ENCODE measurements at regions not wholly inside any gene's neighbourhood (a gene's known extent, or its start where the extent isn't known, plus 50 kb on each side); places are given as distances from the start of the nearest gene placed in this dataset.

DNA sequence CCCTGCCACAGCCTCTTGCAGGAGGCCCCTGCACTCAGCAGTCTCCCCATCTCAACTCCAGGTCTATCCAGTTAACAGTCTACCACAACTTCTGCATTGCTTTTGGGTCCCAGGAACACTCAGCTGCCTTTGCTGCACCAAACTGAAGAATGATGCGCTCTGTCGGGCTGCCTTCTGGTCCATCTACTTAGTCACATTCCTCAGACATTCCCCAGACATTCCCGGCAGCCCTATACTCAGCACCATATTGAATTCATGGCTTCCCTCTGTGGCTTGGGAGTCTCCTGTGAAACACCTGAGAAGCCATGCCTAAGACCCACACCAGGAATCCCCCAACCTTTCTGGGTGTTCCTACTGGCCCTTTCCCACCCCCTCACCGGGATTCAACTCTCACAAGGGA, 99.6 kb upstream of the COL21A1 start:
- no peak for DNase-seq (ENCODE audit: low spot score)

DNA sequence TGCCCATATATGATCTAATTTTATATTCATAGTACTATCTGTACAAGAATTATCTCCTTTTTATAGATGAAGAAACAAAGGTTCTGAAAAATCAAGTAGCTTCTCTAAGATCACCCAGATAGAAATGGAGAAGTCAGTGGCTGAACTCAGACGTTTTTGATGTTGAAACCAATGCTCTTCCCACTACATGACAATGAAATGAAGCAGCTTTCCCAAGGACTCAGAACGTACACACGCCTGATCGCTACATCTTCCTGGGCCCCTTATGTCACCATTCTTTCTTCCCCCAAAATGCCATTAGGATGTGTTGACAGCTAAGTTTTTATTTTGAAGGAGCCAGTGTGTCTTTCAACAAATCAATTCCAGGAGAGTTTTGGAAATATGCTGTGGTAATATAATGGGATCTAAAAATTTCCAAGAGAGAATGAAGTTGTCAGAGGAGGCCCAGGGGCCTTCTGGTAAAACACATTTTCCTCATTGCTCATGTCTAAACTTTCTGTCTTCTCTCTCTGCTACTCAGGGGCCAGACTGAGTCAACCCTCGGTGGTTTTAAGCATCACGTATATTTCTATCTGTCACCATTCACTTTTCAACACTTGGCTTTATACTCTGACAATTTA, 98.1 kb upstream of the COL21A1 start:
- no peak for DNase-seq (ENCODE audit: low spot score)

DNA sequence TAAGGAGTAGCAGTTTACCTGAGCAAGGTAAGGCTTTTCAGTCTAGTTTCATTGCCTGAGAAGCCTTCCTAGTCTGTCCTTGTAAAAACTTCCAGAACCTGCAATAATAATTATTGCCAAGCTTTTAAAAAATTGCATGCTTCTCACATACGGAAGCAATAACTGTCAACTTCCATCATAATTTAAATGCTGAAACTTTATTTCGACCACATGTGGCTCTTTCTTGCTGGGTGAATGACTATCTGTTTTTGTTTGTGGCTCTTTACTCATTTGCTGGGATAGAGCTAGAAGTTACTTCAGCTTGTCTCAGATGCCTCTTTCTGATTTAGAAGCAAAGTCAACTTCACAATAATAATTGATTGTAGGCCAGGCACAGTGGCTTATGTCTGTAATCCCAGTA, 95.9 kb upstream of the COL21A1 start:
- DNase-seq (ENCODE audit: low spot score) = no peak

DNA sequence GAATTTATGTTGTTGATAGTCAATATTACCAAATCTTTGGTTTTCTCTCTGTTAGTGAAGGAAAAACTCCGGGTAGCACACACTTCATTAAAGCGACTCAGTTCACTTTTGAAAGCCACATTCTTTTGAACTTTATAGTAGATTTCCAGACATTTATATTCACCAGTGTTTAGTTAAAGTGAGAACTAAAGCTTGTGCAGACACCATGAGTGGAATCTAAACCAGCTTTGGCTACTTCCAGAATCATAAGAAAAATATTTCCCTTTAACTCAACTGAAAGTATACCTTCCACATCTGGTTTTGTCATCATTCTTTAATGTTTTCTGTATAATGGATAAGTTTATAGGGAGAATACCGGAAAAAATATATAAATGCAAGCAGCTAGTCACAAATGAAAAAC, 92.1 kb upstream of the COL21A1 start:
- no peak for DNase-seq (ENCODE audit: low spot score)

DNA sequence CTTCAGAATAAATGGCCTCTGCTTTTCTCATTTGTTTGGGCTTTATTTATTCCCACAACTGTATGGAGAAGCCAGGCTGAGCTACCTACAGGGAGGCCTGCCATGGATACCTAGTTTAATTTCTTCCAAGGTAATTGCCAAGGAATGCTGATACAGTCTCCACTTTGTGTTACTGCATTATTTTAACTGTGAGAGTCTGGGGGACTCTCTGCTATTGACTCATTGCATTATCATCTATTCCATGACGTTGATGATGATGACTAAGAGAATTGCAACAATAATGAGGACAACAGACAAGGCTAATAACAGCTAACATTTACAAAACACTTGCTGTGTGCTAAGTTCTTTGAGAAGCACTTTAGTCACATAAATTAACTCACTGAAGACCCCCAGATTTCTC, 88.3 kb upstream of the COL21A1 start:
- DNase-seq (ENCODE audit: low spot score) = no peak

DNA sequence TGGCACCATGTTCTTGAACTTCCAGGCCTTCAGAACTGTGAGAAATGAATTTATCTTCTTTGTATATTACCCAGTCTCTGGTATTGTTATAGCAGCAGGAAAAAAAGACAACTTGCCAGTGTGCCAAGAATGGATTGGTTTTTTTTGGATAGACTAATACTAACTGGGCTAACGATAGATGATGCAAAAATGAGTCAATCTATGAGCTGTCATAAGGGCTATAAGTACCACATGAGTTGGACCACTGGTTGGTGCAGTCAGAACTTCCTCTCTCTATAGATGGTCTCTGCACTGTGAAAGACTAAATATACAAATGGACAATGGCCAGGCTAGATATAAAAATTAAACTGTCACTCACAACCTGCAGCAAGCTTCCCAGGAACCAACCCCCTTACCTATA, 87.6 kb upstream of the COL21A1 start:
- DNase-seq (ENCODE audit: low spot score) = no peak

DNA sequence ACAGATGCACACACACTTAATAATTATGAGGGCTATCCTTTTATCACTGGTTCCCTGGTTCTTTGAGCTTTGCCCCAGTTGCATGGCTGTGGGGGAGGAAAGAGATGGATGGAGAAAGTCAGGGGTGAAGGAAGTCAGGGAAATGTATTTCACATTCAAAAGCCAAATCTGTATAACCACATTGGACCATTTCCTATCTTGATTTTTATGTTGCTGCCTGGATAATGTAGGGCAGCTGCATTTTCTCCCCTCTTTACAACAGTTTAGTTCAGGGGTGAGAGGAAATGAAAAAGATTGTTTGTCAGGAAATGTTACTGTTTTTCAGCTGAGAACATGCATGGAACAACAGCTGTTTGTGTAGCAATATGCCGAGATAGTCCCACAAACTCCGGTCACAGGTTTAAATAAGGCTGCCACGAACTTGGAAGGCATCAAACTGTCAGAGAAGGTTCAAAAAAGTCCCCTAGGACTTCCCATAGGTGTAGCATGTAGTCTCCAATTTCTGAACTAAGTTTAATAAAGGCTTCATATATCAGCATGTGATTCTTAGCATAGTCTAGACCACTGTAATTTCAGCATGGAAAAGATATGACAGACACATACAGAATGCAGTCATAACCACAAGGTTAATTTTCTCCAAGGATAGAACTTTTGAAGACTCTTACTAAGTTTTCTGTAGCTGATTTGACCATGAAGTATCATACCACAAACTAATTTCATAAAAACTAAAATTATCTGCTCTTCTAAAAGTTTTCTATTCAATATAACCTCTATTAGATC, 82.1 kb upstream of the COL21A1 start:
- DNase-seq (ENCODE audit: low spot score) = no peak

DNA sequence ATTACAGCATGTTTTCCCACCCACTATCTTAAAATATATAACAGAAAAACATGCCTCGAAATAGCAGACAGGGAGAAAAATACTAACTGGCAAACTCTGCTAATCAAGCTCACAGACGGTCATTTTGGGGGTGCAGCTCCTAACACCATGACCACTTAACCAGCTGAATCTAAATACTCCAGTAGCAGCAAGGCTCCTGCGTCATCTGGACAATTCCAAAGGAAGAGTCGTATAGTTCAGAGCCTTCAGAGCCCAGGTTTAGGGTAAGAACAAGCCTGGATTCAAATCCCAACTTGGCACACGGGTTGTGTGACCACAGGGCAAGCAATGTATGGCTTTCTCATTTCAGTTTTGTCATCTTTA, 81.3 kb upstream of the COL21A1 start:
- no peak for DNase-seq (ENCODE audit: low spot score)

DNA sequence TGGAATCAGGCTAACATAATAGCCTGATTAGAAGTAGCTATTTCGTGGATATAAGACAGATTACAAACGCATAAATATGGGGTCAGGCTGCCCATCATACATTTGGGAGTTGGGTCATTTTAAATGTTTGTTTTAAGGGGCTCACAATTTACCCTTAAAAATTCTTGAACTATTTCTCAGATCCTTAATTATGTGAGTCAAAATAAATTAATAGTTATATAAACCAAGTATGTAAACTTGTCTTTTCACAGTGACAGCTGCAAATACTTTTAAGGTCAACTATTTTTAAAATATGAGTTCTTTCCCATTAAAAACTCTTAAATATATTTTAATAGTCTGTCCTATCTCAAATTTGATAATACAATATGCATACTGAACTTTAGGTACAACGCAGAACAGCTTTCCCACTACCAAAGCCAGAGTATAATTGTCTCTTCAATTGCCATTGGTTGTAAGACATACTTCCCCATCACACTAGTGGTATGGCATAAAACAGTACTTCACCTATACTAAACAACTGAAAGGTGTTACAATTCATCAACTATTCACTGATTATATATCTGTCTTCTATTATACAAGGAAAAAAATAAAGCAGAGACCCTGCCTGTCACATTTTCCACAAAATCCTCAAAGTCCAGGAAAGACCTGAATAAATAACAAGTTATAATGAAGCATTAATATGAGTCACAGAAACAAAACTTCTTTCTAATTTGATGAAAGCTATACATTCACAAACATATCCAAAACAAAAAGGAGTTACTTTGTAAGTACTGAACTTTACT, 80.8 kb upstream of the COL21A1 start:
- no peak for DNase-seq (ENCODE audit: low spot score)

DNA sequence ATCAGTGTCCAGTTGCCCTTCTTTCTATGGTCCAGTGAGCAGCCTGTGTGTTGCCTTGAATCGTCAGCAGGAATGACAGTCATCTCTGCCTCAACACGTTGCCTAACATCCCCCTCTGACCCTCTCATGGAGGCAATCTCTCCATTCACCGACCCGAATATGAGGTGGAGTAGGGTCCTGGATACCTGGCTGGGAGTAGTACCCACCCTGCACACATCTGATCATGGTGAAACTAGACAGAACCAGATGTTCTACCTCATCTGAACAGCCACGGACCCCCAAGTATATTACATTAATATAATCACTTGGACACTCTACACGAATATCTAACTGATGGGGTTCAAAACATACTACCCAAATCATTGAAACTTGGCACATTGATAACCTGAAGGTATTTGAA, 77.0 kb upstream of the COL21A1 start:
- DNase-seq (ENCODE audit: low spot score) = no peak

DNA sequence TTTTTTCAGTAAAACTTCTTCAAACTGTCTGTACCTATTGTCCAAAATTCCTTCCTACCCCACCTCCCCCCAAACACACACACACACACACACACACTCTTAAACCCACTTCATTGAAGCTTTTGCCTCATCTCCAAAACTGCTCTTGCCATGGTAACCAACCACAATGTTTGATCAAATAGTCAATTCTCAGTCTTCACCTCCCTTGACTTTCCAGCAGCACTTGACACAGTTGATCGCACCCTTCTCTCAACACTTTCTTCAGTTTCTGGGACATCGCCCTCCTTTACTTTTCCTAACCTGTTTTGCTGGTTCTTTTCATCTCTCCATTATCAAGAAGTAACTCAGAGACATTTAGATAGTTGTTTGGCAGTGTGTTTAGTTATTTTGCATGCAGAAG, 71.5 kb upstream of the COL21A1 start:
- DNase-seq (ENCODE audit: low spot score) = no peak

DNA sequence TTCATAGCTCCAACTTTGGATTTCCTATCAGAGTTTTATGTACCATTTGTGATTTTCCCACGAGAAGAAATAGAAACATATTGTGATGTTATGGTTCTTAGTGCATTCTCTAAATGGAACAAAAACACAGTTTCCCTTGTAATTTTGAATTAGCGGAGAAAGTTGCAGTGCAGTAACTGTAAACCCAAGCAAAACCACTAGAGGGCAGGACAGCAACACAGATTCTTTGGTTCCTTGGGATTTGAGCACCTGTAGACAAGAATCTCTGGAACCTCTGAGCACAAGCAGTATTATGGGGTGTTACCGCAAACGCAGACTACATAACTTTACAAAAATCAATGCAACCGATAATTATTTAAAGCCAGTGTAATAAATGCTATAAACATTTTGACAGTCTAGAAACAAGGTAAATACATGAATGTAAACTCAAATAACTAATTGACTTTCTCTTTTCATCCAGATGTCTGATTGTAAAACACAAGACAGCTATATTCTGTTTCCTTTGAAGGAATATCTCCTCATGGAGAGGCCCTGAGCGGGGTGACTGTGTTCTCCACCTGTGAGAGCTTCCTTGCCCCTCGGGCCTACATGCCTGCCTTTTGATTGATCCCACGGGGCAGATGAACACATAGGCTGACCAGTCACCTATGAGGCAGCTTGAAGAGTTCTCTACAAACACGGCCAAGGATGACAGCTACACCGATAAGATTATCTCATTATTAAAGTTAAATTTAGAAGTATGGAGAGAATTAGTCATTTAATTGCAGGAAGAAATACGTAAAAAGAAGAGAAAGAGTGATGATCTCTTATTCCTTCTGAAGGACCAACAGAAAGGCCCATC, 67.5 kb upstream of the COL21A1 start:
- peak; percentile 59 for DNase-seq (ENCODE audit: low spot score)

DNA sequence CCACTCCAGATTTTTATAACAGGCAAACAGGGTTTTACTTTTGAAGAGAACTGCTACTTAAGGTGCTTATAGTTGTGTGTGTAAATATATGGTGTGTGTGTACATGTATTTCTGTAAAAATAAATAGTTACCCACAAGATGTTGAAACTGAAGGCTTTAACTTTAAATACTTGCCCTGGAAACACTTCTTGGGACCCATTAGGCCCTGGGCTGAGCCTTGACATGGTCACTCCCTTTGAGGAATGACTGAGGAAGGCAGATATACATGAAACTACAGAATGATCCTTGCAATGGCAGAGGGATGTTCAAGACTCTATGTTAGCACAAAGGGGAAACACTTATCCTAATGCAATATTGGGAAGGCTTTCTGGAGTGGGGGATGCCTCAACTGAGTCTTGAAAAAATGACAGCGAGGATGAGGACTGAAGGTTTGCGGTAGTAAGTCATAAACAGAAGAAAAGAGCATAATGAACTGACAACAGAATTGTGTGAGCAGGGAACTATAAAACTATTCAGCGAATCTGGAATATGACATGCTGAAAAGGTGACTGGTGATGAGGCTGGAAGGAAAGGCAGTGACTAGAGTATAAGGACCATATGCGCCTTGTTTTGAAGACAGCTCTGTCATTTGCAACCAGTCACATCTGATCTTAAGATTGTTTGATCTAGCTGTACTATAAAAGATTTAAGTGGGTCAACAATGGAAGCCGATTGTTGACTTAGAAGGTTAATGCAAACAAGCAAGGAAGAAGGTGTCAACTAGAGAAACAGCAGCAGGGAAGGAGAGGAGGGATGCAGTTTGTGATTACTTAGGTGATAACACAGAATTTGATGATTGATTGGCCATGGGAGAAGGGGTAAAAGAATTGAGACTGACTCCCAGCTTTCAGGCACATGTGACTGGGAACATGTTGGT, 64.4 kb upstream of the COL21A1 start:
- DNase-seq (ENCODE audit: low spot score) = no peak

DNA sequence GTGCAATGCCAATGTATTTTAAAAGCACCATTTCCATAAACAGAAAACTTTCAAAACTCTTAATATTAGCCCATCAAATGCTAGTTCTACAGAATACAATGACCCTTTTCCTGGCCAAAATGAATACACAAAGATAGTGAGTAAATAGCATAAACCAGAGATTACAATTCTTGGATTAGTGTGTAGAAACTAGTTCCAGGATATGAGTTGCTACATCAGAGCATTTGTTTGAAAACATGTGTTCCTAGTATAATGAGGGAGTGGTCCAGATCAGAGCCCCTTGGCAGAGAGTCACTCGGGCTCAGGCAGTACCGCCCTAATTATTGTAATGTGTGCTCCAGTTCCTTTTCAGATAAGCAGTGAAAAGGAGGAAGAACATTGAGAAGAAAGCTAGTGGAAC, 63.7 kb upstream of the COL21A1 start:
- DNase-seq (ENCODE audit: low spot score) = no peak

DNA sequence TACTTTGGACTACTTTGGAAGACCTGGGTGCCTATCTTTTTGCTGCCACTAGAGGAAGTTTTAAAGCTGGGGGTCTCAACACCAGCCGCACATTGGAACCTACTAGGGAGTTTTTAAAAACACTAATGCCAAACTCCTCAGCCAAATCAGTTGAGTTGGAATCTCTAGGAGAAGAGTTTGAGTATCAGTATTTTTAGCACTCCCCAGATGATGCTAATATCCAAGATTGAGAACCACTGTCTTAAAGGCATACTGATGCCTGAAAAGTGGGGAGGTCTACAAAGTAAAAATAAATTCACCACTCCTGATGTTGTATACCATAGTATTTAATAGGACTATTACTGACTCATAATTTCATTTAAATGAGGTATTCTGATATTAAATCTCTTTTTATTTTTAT, 62.9 kb upstream of the COL21A1 start:
- no peak for DNase-seq (ENCODE audit: low spot score)

DNA sequence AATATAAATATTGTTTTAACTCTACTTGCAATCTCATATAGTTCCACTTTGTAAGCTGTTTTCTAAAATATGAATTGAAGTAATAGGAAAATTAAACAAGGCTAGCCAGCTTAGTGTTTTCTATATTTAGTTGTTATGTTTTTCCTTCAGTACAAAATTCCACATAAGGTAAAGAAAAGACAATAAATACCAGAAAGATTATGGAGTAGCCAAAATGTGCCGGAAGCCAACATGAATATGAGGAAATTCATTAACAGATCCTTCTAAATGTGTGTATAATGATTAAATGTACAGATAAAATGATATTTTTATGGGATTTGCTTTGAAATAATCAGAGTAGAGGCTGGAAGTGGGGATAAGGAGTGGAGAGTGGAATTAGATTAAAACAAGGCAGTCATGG, 52.5 kb upstream of the COL21A1 start:
- DNase-seq (ENCODE audit: low spot score) = no peak

DNA sequence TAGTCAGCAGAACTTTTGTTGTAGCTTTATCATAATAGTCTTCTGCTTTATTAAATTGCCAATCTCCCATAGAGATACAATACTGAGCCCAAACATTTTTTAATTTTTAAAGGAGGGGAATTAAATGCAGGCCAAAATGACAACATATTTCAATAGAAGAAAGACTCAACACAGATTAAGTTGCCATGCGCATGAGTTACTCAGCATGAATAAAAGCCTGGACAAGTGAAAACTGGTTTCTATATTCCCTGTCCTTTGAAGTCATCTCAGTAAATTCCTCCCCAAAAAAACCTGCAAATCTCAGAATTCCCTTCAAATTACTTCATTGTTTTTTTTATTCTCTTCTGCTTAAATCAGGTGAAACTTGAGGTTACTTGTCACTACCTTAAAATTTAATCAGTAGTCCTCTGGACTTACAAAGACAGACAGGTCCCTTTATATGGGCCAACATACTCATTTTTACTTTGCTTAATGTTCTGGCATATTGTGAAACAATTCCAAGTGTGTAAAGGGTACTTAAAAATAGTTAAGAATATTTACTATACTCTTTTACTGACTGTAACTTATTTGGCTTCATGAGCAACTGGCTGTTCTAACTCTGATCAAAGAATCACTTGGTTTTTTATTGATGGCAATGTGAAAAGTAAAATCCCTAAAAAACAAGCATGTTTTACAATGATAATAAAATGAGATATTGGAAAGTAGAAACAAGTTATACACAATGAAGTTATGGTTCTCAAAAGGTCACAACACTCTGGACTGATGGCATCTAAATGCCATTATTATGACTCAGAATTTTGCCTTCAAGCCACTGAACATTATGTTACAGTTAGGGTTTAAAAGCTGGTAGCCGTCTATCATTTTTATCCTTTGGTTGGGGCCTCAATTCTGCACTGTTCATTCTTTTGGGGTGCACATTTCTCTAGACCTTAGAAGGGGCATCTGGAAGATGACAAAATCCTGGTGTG, 49.9 kb upstream of the COL21A1 start:
- no peak for DNase-seq (ENCODE audit: low spot score)
